C4-2B (cell line): ENCODE measurements at regions not wholly inside any gene's neighbourhood (a gene's known extent, or its start where the extent isn't known, plus 50 kb on each side); places are given as distances from the start of the nearest gene placed in this dataset.

Experiments used
- H3K27ac ChIP-seq: fragments of 450-650 bp; 2 replicates; pipeline ENCODE4 v1.5.1; 2017
- CTCF ChIP-seq: fragments of 450-650 bp; conservative IDR thresholded peaks from 2 replicates; pipeline ENCODE4 v1.5.1; 2017; ENCODE audit warnings: mild to moderate bottlenecking
- ZFX ChIP-seq: fragments of 450-650 bp; IDR thresholded peaks from 2 replicates; pipeline ENCODE4 v1.6.1; 2017

DNA sequence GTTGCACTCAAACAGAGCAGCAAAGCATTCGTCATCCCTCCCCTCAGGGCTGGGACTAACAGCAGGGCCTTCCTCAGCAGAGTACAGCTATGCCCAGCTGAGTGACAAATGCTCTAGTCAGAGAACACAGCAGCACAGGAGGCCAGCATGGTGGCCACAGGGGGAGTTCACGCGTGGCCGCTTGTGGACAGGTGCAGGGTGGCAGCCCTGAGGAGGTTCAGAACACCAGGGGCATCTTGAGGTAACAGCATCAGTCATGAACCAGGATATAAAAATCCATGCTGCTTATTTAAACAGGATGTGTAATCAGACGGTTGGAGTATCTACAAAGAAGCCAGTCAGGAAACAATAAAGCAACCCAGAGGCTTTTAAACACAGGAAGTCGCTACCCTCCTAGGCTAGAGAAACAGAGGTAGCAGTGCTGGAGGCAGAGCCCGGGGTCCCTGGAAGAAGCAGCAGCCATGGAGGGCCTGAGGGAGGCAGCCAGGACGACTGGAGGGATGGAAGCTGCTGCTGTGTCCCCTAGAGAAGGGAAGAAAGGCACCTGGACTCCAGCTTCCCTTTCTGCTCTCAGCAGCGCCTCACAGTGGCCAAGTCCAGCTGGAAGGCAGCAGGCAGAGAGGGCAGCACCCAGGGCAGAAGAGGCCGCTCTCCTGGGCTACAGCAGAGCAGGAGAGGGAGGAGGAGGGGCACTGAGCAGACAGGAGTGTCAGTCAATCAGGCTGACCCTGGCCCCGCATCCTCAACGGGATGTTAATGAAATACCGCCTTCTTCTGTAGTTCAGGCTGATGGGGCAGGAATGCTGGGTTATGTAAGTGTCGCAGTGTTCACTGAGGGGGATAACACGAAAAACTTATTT is 70.8 kb upstream of the UCN3 start:
- no peak overlapping the region for H3K27ac ChIP-seq
- TF ChIP-seq ZFX (no peak), CTCF (peak; percentile 81)

DNA sequence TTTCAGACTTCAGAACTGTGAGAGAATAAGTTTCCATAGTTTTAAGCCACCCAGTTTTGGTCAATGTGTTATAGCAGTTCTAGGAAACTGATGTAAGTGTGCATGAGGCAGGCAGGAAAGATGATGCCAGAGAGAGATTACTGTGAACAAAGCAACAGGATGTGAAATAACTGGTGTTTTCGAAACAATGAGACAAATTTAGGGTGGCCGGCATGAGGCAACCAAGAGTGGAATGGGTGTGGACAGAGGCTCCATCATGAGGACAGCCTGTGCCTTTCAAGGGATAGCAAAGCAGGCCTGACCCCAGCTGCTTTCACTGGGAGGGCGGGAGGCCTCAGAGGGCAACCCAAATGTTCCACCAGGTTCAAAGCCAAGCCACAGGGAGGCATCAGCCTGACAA is 67.3 kb upstream of the UCN3 start:
- TF ChIP-seq ZFX (no peak), CTCF (no peak)
- no peak overlapping the region for H3K27ac ChIP-seq

- H3K27ac ChIP-seq = no peak overlapping the region
- TF ChIP-seq CTCF = no peak
- no peak for TF ChIP-seq ZFX
These were observed 66.8 kb upstream of the UCN3 start for GRCh38 chr10:5297996-5298395.

- TF ChIP-seq ZFX = no peak
- TF ChIP-seq CTCF = no peak
- H3K27ac ChIP-seq = no peak overlapping the region
These were observed 64.8 kb upstream of the UCN3 start for GRCh38 chr10:5299950-5300349.

- TF ChIP-seq CTCF (no peak), ZFX (no peak)
- no peak overlapping the region for H3K27ac ChIP-seq
These were observed 61.3 kb upstream of the UCN3 start for GRCh38 chr10:5303504-5303903.

DNA sequence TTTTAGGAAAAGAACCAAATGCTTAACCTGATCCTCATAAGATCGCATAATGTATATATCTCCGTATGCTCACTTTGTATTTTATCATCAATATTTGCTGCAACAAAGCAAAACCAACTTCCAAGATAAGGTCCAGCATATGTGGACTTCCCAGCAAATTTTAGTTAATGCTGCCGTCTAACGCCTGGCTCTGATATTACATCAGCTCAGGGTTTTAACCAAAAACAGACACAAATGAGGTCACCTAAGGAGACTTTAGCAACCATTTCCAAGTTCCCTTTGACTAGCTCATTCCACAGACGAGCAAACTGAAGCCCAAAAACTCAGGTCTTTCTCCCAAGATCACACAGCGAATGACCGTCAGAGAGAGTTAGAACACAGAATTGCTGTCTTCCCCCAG is 59.4 kb upstream of the UCN3 start:
- no peak overlapping the region for H3K27ac ChIP-seq
- peak; percentile 11; the same call in 1 of the 2 replicates for TF ChIP-seq CTCF
- TF ChIP-seq ZFX = no peak

DNA sequence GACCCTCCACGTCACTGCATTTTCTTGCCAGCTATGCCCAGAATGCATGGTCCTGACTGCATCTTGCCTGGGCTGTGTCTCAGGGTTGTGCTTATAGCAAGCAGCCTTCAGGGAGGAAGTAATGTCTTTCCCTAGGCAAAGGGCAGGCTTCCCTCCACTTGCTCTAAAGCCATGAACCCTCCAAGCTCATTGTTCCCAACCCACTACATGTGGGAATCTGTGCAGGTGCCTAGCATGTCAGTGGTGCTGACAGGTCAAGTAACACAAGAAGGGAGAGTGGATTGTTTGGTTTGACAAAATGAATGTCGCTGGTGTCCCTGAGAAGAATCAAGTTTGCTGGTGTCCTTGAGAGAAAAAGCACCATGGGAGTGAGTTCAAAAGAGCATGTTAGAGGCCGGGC is 53.9 kb upstream of the UCN3 start:
- no peak overlapping the region for H3K27ac ChIP-seq
- no peak for TF ChIP-seq ZFX
- TF ChIP-seq CTCF = no peak
